HG02840 (cell line): ENCODE measurements at regions not wholly inside any gene's neighbourhood (a gene's known extent, or its start where the extent isn't known, plus 50 kb on each side); places are given as distances from the start of the nearest gene placed in this dataset.
"Not testable (repeated sequence)": the region's sequence is repeated elsewhere in the genome, so short reads cannot be mapped to it uniquely, and the experiment has no call there.

Experiments used
- ATAC-seq: cut with Tn5 transposase; IDR thresholded peaks from one replicate; pipeline ENCODE4 v1.9.1; 2021; ENCODE audit warnings: mild to moderate bottlenecking, moderate library complexity, moderate number of reproducible peaks; ENCODE audit not compliant: unreplicated experiment, low FRiP score

- ATAC-seq = not testable (repeated sequence)
These were observed 222.9 kb upstream of the ELL2 start for GRCh38 chr5:96184510-96184909.

DNA sequence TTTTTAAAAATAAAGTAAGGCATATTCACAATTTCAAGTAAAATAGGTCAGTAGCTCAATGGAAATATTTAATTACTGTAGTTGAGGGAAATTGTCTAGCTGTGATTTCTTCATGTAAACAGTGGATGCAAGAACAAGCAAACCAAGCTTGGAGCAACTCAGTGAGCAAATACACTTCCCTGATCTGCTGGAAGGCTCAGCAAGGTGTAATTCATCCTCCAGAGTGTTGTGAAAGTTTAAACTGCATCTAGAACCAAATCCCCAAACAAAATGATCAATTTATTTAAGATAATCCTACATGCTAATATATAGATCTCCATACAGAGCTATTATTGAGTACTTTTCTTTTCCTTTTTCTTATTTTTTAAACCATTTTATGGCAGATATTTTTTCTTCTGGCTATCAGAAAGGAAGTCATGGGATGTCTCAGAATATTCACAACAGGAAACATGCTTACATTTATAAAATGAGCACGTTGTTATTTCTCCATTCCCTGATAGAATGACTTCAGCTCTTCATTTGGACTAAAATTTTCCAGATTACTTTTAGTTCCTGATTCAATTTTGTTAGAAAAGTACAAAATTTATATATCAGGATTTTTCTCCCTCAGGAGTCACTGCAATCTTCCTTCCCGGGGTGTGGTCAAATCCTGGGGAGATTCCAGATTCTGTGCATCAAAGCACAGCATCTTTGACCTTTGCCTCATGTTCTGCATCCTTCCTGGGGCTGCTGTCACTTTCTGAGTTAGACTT lies 219.2 kb upstream of the ELL2 start:
- ATAC-seq = no peak

DNA sequence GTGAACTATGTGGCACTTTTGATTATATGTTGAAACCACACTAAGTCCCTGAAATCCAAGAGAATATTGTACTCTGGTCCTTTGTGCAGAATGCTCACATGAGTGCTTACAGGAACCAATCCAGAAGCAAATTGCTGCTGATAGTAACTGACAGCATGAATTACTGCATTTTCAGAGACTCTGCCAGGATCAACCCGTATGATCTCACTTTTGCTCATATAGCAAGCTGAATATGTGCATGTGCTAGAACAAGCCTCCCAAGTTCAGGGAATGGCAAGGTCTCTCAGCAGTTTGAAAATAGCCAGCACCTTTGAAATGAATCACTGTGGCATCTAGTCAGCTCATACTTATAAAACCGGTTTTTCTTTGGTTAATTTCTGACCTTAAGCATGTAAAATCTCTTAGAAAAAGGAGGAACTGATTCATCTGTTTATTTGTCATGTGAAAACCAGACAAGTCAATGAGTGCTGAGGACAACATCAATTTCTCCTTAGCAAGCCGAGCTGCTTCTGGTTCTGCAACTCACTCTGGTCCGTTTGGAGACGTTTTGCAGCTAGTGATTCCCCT lies 215.7 kb upstream of the ELL2 start:
- ATAC-seq = peak; percentile 79

DNA sequence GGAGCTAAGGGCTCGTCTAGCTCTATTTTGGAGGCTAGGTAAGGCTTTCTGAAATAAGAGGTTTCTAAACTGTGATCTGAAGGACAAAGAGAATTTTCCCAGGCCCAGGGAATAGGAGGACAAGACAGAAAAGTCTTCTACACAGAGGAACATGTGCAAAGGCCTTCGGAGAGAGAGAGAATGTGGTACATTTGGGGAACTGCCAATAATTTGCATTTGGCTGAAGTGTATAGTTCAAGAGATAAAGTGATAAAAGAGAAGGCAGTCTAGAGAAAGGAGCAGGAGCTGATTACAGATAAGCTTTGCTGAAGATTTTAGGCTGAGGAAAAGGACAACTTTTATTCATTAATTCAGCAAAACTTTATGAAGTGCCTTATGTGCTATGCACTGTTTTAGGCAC lies 214.4 kb upstream of the ELL2 start:
- ATAC-seq = no peak

DNA sequence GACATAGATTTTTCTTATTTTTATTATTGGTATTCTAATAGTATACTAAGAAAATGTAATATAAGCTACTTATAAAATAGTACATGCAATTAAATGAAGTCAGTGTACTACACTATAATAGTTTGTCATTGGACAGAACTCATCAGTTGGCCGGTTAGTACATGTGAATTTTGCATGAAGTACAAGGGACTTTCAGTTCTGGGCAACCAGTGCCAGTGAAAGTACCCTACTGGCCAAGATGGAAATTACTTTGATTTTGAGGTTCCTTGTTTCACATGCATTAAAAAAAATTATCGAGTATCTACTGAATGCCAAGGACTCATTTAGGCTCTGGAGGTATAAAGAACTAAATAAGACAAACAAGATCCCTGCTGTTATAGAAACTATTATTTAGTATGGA lies 213.4 kb upstream of the ELL2 start:
- ATAC-seq = no peak

DNA sequence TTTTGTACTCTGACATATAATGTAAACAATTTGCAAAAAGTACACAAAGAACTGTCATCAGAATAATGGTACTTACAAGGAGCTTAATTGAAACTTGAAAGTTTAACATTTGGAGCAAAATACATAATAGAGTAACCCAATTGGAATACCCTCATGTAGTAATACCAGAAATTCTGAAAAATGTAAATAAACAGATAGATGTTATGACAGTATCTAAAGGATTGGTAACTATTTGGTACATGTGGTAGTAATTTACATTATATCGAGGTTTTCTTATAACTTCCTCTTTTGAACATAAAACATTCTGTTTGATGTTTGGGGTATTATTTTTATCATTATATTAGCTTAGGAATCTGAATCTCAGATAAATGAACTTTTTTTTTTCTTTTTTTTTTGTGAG lies 211.7 kb upstream of the ELL2 start:
- ATAC-seq = no peak

DNA sequence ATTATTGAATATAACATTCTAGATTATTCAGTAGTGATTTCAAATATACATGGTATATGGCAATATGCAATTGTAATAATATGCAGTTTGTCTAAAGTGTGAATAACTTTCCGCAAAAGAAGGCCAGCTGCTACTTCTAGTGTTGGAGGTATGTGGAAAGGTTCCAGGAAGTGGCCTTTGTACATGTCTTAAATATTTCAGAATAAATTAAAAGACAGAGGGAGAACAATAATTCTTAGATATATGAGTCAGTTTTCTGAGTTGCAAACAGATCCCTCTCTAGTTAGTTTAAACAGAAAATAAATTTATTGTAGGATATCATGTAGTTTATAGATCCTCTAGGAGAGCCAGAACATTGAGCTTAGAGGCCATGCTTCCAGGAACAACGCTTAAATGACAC lies 210.8 kb upstream of the ELL2 start:
- no peak for ATAC-seq

DNA sequence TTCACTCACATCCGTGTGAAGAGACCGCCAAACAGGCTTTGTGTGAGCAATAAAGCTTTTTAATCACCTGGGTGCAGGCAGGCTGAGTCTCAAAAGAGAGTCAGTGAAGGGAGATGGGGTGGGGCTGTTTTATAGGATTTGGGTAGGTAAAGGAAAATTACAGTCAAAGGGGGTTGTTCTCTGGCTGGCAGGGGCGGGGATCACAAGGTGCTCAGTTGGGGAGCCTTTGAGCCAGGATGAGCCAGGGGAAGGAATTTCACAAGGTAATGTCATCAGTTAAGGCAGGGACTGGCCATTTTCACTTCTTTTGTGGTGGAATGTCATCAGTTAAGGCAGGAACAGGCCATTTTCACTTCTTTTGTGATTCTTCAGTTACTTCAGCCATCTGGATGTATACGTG lies 210.3 kb upstream of the ELL2 start:
- ATAC-seq = not testable (repeated sequence)

DNA sequence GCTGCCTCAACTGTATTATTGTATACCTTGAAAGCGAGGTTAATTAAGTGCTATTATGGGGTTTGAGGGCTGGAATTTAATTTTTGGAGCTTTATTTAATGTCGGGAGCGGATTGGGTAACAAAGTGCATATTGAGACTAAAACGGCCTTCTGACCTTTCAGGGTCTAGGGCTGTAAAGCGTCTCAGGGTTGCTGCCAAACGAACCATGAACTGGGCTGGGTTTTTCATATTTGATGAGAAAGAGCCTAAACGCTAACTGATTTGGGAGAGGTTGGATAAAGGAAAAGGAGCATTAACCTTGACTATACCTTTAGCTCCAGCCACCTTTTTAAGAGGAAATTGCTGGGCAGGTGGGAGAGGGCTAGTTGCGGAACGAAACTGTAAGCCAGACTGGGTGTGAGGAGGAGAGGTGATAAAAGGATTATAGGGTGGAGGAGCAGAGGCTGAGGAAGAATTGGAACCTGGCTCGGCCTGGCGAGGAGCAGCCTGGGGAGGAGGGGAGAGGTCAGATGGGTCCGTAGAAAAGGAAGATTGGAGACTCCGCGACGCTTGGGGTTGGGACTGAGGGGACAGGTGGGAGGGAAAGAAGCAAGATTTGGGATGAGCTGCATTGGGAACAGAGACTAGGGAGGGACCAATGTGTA lies 209.0 kb upstream of the ELL2 start:
- ATAC-seq = not testable (repeated sequence)

GRCh38 chr5:96168833-96169232 lies 207.2 kb upstream of the ELL2 start:
- ATAC-seq = not testable (repeated sequence)

DNA sequence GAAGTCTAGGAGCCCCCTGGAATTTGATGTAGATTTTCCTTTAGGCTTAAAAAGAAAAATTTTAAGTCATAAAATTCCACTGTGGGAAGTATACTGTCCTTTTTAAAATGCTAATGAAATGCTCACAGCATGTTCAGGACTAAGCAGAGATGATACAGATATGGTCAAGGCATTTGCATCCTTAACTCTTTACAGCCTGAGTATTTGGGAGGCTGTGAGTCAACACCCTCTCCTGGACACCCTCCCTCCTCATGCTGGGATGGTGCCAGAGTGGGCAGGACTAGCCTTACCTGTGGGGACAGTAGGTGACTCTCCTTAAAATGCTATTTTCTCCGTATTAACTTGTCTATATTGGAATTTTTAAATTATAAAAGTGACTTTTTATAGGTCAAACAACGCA lies 197.4 kb upstream of the ELL2 start:
- no peak for ATAC-seq

DNA sequence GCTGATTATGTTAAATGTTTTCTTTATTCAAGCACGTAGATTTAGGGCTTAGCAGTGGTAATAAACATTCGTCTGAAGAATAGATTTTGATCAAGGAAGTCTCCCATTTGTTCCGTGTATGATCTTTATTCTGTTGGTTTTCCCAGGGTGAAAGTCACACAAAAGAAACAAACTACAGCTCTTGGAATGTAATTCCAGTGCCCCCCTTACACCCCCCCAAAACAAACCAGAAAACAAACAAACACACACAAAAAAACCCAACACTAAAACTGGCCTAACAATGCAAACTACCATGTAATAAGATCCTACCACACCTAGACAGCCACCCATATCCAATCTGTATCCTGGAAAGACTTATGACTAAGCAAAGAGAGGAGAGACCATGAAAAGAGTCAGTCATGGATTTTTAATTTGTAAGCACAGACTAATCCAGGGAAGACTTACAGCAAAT lies 196.2 kb upstream of the ELL2 start:
- ATAC-seq = no peak

GRCh38 chr5:96157077-96157780 lies 195.6 kb upstream of the ELL2 start:
- no peak for ATAC-seq

GRCh38 chr5:96155147-96155546 lies 193.5 kb upstream of the ELL2 start:
- no peak for ATAC-seq

DNA sequence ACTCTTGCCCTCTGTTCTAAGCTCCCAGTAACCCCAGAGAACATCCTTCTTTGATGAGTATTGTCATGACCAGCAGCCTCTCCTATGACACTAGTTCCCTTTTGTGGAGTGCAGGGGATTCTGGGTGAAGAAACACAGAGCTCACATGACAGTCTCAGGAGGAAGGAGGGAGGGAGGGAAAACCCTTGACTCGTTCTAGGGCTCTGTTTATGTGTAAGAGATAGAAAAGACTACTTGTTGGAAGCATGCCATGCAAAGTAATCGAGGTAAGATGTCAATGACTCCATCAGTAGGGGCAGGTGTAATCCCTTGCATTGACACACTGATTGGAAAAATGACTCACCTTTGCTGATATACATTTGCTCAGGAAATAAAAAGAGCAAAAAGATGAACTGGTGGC lies 190.2 kb upstream of the ELL2 start:
- ATAC-seq = no peak

DNA sequence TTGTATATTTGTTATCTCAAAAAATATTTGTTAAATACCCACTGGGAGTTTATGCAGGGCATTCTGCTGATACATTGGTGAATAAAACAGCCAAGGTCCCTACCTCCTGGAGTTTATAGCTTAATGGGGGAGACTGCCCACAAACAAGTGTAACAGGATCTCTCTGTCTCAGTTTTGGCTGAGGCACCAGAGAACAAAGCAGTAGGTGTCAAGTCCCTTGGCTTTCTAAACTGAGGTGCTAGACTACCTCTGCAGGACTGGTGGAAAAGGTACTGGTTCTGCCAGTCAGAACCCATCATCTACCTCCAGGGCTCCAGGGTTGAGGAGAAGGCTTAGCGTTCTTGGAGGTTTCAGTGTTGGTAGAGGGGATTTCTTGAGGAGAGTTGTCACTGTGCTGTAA lies 188.4 kb upstream of the ELL2 start:
- no peak for ATAC-seq

GRCh38 chr5:96149546-96149945 lies 187.9 kb upstream of the ELL2 start:
- no peak for ATAC-seq

GRCh38 chr5:96149021-96149420 lies 187.4 kb upstream of the ELL2 start:
- no peak for ATAC-seq

GRCh38 chr5:96148376-96148775 lies 186.7 kb upstream of the ELL2 start:
- ATAC-seq = no peak

DNA sequence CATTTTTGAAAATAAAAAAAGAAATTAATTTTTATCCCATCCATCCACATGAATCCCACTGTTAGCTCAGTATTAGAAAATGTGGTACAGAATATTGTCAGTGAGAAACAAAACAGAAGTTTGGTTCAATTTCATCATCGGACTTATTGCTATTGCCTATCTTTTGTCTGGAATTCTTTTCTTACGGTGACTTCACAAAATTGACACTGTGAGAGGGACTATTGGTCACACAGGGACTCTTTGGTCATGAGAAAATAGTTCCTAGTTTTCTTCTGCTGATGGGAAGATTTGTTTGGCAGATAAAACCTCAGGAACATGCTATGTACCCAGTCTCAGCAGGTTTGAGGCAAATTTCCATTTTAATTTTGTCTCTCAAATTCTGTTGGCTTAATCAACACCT lies 186.2 kb upstream of the ELL2 start:
- ATAC-seq = no peak

DNA sequence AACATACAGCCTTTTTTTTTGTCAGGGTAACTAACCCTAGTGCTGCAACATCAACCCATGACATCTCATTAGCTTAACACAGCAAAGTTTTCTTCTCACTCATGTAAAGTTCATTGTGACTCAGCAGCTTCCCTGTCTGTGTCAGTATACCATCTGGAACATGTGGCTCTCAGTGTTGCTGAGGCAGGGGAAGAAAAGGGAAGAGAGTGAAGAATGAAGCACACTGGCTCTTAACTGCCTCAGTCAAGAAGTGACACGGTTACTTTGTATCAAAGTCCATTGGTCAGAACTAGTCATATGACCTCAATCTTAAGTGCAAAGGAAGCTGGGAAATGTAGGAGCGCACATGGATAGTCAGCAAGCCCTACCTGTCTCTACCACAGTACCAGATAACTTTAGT lies 185.0 kb upstream of the ELL2 start:
- ATAC-seq = peak; percentile 79
